PC-3 (cell line): ENCODE measurements at regions not wholly inside any gene's neighbourhood (a gene's known extent, or its start where the extent isn't known, plus 50 kb on each side); places are given as distances from the start of the nearest gene placed in this dataset.

Experiments used
- CTCF ChIP-seq: fragments of 300-600 bp; sonication (generic); conservative IDR thresholded peaks from 2 replicates; pipeline ENCODE4 v1.5.1; 2017; ENCODE audit warnings: antibody characterized with exemption, low read depth, mild to moderate bottlenecking, low read length
- EZH2phosphoT487 ChIP-seq: fragments of 300-600 bp; sonication (generic); IDR thresholded peaks from 2 replicates; pipeline ENCODE4 v1.6.1; 2018; ENCODE audit warnings: mild to moderate bottlenecking, antibody characterized with exemption, low read length, borderline replicate concordance

GRCh38 chr10:121185816-121186455 is 334.8 kb downstream of the WDR11 start:
- TF ChIP-seq CTCF: no peak
- no peak for TF ChIP-seq EZH2phosphoT487
